SK-N-SH treated with all-trans-retinoic acid at 6 μM for 48 hours (cell line): ENCODE measurements at regions not wholly inside any gene's neighbourhood (a gene's known extent, or its start where the extent isn't known, plus 50 kb on each side); places are given as distances from the start of the nearest gene placed in this dataset.

Source experiments
- ARNTL ChIP-seq: fragments of 450-650 bp; formaldehyde crosslinking; IDR thresholded peaks from 2 replicates; pipeline ENCODE4 v1.5.0; 2020; ENCODE audit warnings: low read depth, mild to moderate bottlenecking, moderate library complexity, borderline replicate concordance
- CREB5 ChIP-seq: fragments of 250-450 bp; sonication (Bioruptor Pico); IDR thresholded peaks from 2 replicates; pipeline ENCODE4 v1.5.1; 2020; ENCODE audit warnings: low read depth, mild to moderate bottlenecking, moderate library complexity
- CSDC2 ChIP-seq: fragments of 250-450 bp; sonication (Bioruptor Pico); IDR thresholded peaks from 2 replicates; pipeline ENCODE4 v1.5.0; 2020; ENCODE audit warnings: mild to moderate bottlenecking, moderate library complexity
- ESRRG ChIP-seq: fragments of 250-450 bp; sonication (Bioruptor Pico); IDR thresholded peaks from 2 replicates; pipeline ENCODE4 v1.6.1; 2021; ENCODE audit warnings: mild to moderate bottlenecking
- GLIS3 ChIP-seq: fragments of 250-450 bp; sonication (Bioruptor Pico); IDR thresholded peaks from 2 replicates; pipeline ENCODE4 v1.5.0; 2020; ENCODE audit warnings: mild to moderate bottlenecking, moderate library complexity
- PATZ1 ChIP-seq: fragments of 250-450 bp; sonication (Bioruptor Pico); IDR thresholded peaks from 2 replicates; pipeline ENCODE4 v1.8.0; 2020; ENCODE audit warnings: mild to moderate bottlenecking, moderate library complexity, borderline replicate concordance
- SNAI2 ChIP-seq: fragments of 250-450 bp; sonication (Bioruptor Pico); IDR thresholded peaks from 2 replicates; pipeline ENCODE4 v1.5.0; 2020; ENCODE audit warnings: mild to moderate bottlenecking, moderate library complexity
- TCF4 ChIP-seq: fragments of 250-450 bp; sonication (Bioruptor Pico); IDR thresholded peaks from 2 replicates; pipeline ENCODE4 v1.8.0; 2021; ENCODE audit warnings: mild to moderate bottlenecking, moderate library complexity, borderline replicate concordance
- ZFP3 ChIP-seq: fragments of 250-450 bp; sonication (Bioruptor Pico); IDR thresholded peaks from 2 replicates; pipeline ENCODE4 v1.5.0; 2020; ENCODE audit warnings: mild to moderate bottlenecking, moderate library complexity
- ZFP30 ChIP-seq: fragments of 450-650 bp; formaldehyde crosslinking; IDR thresholded peaks from 2 replicates; pipeline ENCODE4 v1.5.0; 2022; ENCODE audit warnings: mild to moderate bottlenecking, moderate library complexity

GRCh38 chr5:130762031-130762430 lies 403.0 kb downstream of the HINT1 start:
- TF ChIP-seq ZFP3, result no peak
- TF ChIP-seq CREB5 (CRISPR knock-in tag), result no peak
- no peak for TF ChIP-seq GLIS3 (CRISPR knock-in tag)
- no peak for TF ChIP-seq PATZ1 (CRISPR knock-in tag)
- no peak for TF ChIP-seq TCF4 (CRISPR knock-in tag)
- TF ChIP-seq ESRRG (CRISPR knock-in tag), result no peak
- TF ChIP-seq SNAI2 (CRISPR knock-in tag), result no peak
- TF ChIP-seq ARNTL, result no peak
- TF ChIP-seq CSDC2 (CRISPR knock-in tag), result no peak
- no peak for TF ChIP-seq ZFP30
